Neural progenitor cell (in vitro differentiated cells): ENCODE measurements at regions not wholly inside any gene's neighbourhood (a gene's known extent, or its start where the extent isn't known, plus 50 kb on each side); places are given as distances from the start of the nearest gene placed in this dataset.

Experiments used
- DNase-seq: peaks from one replicate; pipeline ENCODE4 v3.0.0-alpha.2; 2016; ENCODE audit warnings: low spot score
- H2AFZ ChIP-seq: fragments of 200-600 bp; sonication (generic); replicated peaks from 2 replicates; pipeline ENCODE4 v1.6.1; 2016; ENCODE audit warnings: antibody characterized with exemption
- H3F3A ChIP-seq: fragments of 200-600 bp; sonication (generic); 2 replicates; pipeline ENCODE4 v1.6.1; 2016; ENCODE audit warnings: antibody characterized with exemption, low read depth
- H3K27ac ChIP-seq: fragments of 200-600 bp; sonication (generic); 2 replicates; pipeline ENCODE4 v1.5.1; 2016; ENCODE audit warnings: mild to moderate bottlenecking
- H3K27me3 ChIP-seq: fragments of 200-600 bp; sonication (generic); 2 replicates; pipeline ENCODE4 v1.6.1; 2016; ENCODE audit warnings: mild to moderate bottlenecking, moderate library complexity
- H3K36me3 ChIP-seq: fragments of 200-600 bp; sonication (generic); 2 replicates; pipeline ENCODE4 v1.5.1; 2016
- H3K4me1 ChIP-seq: fragments of 200-600 bp; sonication (generic); 2 replicates; pipeline ENCODE4 v1.6.1; 2016; ENCODE audit warnings: mixed run types
- H3K4me2 ChIP-seq: fragments of 200-600 bp; sonication (generic); 2 replicates; pipeline ENCODE4 v1.6.1; 2016
- H3K4me3 ChIP-seq: fragments of 200-600 bp; sonication (generic); 2 replicates; pipeline ENCODE4 v1.5.1; 2016
- H3K79me2 ChIP-seq: fragments of 200-600 bp; sonication (generic); 2 replicates; pipeline ENCODE4 v1.6.1; 2016; ENCODE audit warnings: low read depth
- H3K9ac ChIP-seq: fragments of 200-600 bp; sonication (generic); 2 replicates; pipeline ENCODE4 v1.6.1; 2016
- H3K9me3 ChIP-seq: fragments of 200-600 bp; sonication (generic); 2 replicates; pipeline ENCODE4 v1.5.1; 2016; ENCODE audit warnings: low read depth
- H4K20me1 ChIP-seq: fragments of 200-600 bp; sonication (generic); 2 replicates; pipeline ENCODE4 v1.6.1; 2016; ENCODE audit warnings: low read depth
- H3K27ac Mint-ChIP-seq: 3 replicates; pipeline ENCODE4 v1.8.0; 2021; ENCODE audit warnings: mixed read lengths
- H3K27me3 Mint-ChIP-seq: 2 replicates; pipeline ENCODE4 v1.8.0; 2022; ENCODE audit warnings: low read depth, mild to moderate bottlenecking, inconsistent platforms, moderate library complexity, mixed read lengths; ENCODE audit not compliant: insufficient read depth
- H3K36me3 Mint-ChIP-seq: 3 replicates; pipeline ENCODE4 v1.8.0; 2021; ENCODE audit warnings: mixed read lengths
- H3K4me1 Mint-ChIP-seq: 3 replicates; pipeline ENCODE4 v1.8.0; 2021; ENCODE audit warnings: mixed read lengths
- H3K4me3 Mint-ChIP-seq: 3 replicates; pipeline ENCODE4 v1.8.0; 2021; ENCODE audit warnings: mild to moderate bottlenecking, moderate library complexity, mixed read lengths
- H3K9me3 Mint-ChIP-seq: 3 replicates; pipeline ENCODE4 v1.8.0; 2020; ENCODE audit warnings: mixed read lengths
- EZH2 ChIP-seq: fragments of 200-600 bp; sonication (generic); IDR thresholded peaks from 2 replicates; pipeline ENCODE4 v1.6.1; 2017; ENCODE audit warnings: antibody characterized with exemption, mild to moderate bottlenecking, moderate library complexity
- EZH2phosphoT487 ChIP-seq: fragments of 200-600 bp; sonication (generic); IDR thresholded peaks from 2 replicates; pipeline ENCODE4 v1.6.1; 2017; ENCODE audit warnings: antibody characterized with exemption
- TF ChIP-seq, protein P1 (sequence below): fragments of 200-600 bp; sonication (generic); IDR thresholded peaks from 2 replicates; pipeline ENCODE4 v1.5.1; 2017; ENCODE audit warnings: antibody characterized with exemption, mild to moderate bottlenecking

DNA sequence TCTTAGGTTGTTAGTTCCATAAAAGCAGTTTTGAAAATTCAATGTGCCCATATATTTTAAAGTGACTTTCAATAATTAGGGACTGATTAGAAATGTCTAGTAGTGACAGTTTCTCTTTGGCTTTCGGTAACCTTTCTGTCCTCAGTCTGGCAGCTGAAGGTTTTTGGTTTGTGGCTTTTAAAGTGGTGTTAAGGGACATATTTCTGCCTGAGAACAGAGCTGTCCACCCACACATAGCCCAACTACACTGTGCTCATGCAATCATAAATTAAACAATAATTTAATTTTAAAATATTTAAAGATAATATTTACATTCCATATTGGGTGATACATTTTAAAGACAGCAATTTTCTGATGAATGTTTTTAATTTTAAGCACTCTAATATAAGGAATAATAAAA is 335.0 kb upstream of the TENM3 start:
- H3K36me3 Mint-ChIP-seq: no peaks in the 10 kb centered on the region
- Histone ChIP-seq H3F3A (no peaks in the 10 kb centered on the region), H3K9me3 (no peaks in the 10 kb centered on the region), H4K20me1 (no peaks in the 10 kb centered on the region), H3K9ac (no peak overlapping the region), H2AFZ (no peak overlapping the region), H3K27ac (no peak overlapping the region), H3K4me2 (no peak overlapping the region), H3K27me3 (no peaks in the 10 kb centered on the region), H3K4me3 (no peak overlapping the region), H3K4me1 (no peaks in the 10 kb centered on the region), H3K36me3 (no peaks in the 10 kb centered on the region), H3K79me2 (no peaks in the 10 kb centered on the region)
- H3K4me3 Mint-ChIP-seq: no peak overlapping the region
- DNase-seq: no peak
- H3K27ac Mint-ChIP-seq: no peak overlapping the region
- TF ChIP-seq, protein P1, sequence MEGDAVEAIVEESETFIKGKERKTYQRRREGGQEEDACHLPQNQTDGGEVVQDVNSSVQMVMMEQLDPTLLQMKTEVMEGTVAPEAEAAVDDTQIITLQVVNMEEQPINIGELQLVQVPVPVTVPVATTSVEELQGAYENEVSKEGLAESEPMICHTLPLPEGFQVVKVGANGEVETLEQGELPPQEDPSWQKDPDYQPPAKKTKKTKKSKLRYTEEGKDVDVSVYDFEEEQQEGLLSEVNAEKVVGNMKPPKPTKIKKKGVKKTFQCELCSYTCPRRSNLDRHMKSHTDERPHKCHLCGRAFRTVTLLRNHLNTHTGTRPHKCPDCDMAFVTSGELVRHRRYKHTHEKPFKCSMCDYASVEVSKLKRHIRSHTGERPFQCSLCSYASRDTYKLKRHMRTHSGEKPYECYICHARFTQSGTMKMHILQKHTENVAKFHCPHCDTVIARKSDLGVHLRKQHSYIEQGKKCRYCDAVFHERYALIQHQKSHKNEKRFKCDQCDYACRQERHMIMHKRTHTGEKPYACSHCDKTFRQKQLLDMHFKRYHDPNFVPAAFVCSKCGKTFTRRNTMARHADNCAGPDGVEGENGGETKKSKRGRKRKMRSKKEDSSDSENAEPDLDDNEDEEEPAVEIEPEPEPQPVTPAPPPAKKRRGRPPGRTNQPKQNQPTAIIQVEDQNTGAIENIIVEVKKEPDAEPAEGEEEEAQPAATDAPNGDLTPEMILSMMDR: no peak
- no peak for TF ChIP-seq EZH2
- no peak for TF ChIP-seq EZH2phosphoT487
- peaks cover 9% of the 10 kb centered on the region for H3K4me1 Mint-ChIP-seq
- peaks cover 23% of the 10 kb centered on the region for H3K9me3 Mint-ChIP-seq
- H3K27me3 Mint-ChIP-seq: peaks cover under 1% of the 10 kb centered on the region

DNA sequence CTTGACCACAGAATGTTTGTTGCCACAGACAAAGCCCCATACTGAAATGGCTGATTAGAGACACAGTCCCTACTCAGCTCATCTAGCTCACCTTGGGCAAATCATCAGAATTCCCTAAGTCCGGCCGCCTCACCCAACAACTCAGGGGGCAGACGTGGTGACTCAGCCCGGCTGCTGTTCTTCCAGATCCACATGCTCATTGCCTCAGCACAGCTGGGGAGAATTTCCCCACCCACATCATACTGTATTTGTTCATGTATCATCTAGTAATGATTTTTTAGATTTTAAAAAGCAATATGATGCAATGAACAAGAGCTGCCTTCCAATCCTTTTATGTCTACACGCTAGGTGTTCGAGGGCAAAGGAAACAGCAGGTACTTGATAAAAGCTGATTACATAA is 333.8 kb upstream of the TENM3 start:
- H3F3A ChIP-seq: no peaks in the 10 kb centered on the region
- H3K4me3 ChIP-seq: no peak overlapping the region
- no peak for DNase-seq
- Mint-ChIP-seq H3K4me3 (no peak overlapping the region), H3K36me3 (peaks cover under 1% of the 10 kb centered on the region), H3K27ac (no peak overlapping the region), H3K9me3 (peaks cover 20% of the 10 kb centered on the region), H3K4me1 (peaks cover 9% of the 10 kb centered on the region), H3K27me3 (peaks cover 5% of the 10 kb centered on the region)
- no peak overlapping the region for H2AFZ ChIP-seq
- no peak overlapping the region for H3K4me2 ChIP-seq
- H3K9me3 ChIP-seq: no peaks in the 10 kb centered on the region
- no peaks in the 10 kb centered on the region for H3K4me1 ChIP-seq
- no peak overlapping the region for H3K9ac ChIP-seq
- no peaks in the 10 kb centered on the region for H3K27me3 ChIP-seq
- no peak overlapping the region for H3K27ac ChIP-seq
- no peaks in the 10 kb centered on the region for H3K36me3 ChIP-seq
- TF ChIP-seq, protein P1: no peak
- no peak for TF ChIP-seq EZH2
- TF ChIP-seq EZH2phosphoT487: no peak
- no peaks in the 10 kb centered on the region for H3K79me2 ChIP-seq
- no peaks in the 10 kb centered on the region for H4K20me1 ChIP-seq

DNA sequence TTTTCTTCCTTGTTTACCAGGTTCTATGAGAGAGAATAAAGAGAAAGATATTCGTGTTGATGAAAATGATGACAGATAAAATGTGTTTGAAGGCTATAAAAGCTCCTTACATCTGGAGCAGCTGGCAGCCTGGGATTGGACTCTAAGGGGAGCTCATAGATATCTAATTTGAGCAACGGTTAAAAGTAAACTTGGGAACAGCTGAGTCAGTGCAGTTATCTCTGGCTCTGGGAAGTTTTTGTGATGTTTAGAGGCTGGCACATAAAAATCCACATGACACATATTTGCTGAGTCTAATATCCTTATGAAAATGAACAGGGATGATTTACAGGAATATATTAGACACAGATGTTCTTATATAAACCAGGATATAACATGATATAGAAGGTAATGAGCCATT is 331.8 kb upstream of the TENM3 start:
- H3K36me3 ChIP-seq: no peaks in the 10 kb centered on the region
- peaks cover 15% of the 10 kb centered on the region for H3K9me3 Mint-ChIP-seq
- H2AFZ ChIP-seq: no peak overlapping the region
- no peak overlapping the region for H3K4me3 ChIP-seq
- no peak for DNase-seq
- TF ChIP-seq EZH2 (no peak), EZH2phosphoT487 (no peak)
- TF ChIP-seq, protein P1: no peak
- H3K4me2 ChIP-seq: no peak overlapping the region
- no peaks in the 10 kb centered on the region for H3K79me2 ChIP-seq
- no peak overlapping the region for H3K4me3 Mint-ChIP-seq
- no peaks in the 10 kb centered on the region for H3F3A ChIP-seq
- no peak overlapping the region for H3K27ac Mint-ChIP-seq
- no peaks in the 10 kb centered on the region for H4K20me1 ChIP-seq
- H3K4me1 ChIP-seq: no peaks in the 10 kb centered on the region
- no peak overlapping the region for H3K27ac ChIP-seq
- H3K27me3 Mint-ChIP-seq: peaks cover 5% of the 10 kb centered on the region
- no peaks in the 10 kb centered on the region for H3K27me3 ChIP-seq
- no peaks in the 10 kb centered on the region for H3K9me3 ChIP-seq
- no peak overlapping the region for H3K9ac ChIP-seq
- H3K4me1 Mint-ChIP-seq: peaks cover 9% of the 10 kb centered on the region
- H3K36me3 Mint-ChIP-seq: peaks cover 2% of the 10 kb centered on the region
